ENCODE measurements at regions not wholly inside any gene's neighbourhood (a gene's known extent, or its start where the extent isn't known, plus 50 kb on each side); places are given as distances from the start of the nearest gene placed in this dataset.

GRCh38 chr2:122150524-122151280 is 395.3 kb downstream of the TSN start:
- TF ChIP-seq POLR2A (IDR thresholded peaks at IDR 0.05) (no peak), CTCF (IDR thresholded peaks at IDR 0.05) (no peak)

Data from esophagus squamous epithelium (tissue), 4 donors.